A549 (cell line): ENCODE measurements at regions not wholly inside any gene's neighbourhood (a gene's known extent, or its start where the extent isn't known, plus 50 kb on each side); places are given as distances from the start of the nearest gene placed in this dataset.

ENCODE experiments used
- ATAC-seq, 2 experiments: fragments of 200-7000 bp in 1 of 2; fragments of >200 bp in 1 of 2; cut with Nextera tagmentation in 1 of 2; cut with Tn5 transposase in 1 of 2; 3 replicates each; pipeline versions ENCODE4 v1.8.0 to v1.9.1; 2018 to 2020; ENCODE audit warnings: mild to moderate bottlenecking in 1 of 2, moderate library complexity in 1 of 2
- CTCF ChIA-PET: fragments of 300-600 bp; sonication (Branson Sonifier 250); formaldehyde crosslinking; extraction: SDS; loops from one replicate; lab custom pipeline; 2021; ENCODE audit warnings: antibody characterized with exemption, inconsistent platforms; lab: Yijun Ruan, JAX
- POLR2A ChIA-PET: fragments of 350-600 bp; formaldehyde crosslinking; extraction: SDS; loops from one replicate; lab custom pipeline; 2021; ENCODE audit warnings: antibody characterized with exemption, inconsistent platforms; lab: Yijun Ruan, JAX
- DNase-seq, 2 experiments: peaks; one replicate each; pipeline versions ENCODE4 v3.0.0 to v3.0.0-alpha.2; 2011 to 2016; ENCODE audit warnings: low read depth in 1 of 2, low spot score in 1 of 2
- FAIRE-seq: peaks from 2 replicates; lab custom pipeline; 2011; peaks lifted over from hg19 to GRCh38; lab: Jason Lieb, UNC
- H3K27ac ChIP-seq, 2 experiments: fragments of >200 bp; sonication (Bioruptor Twin); formaldehyde crosslinking; 3 replicates each; pipeline ENCODE4 v1.5.1; 2016 to 2017
- H3K4me1 ChIP-seq: fragments of >200 bp; sonication (Bioruptor Twin); formaldehyde crosslinking; 3 replicates; pipeline ENCODE4 v1.6.1; 2016
- H3K4me2 ChIP-seq: fragments of >200 bp; sonication (Bioruptor Twin); formaldehyde crosslinking; 3 replicates; pipeline ENCODE4 v1.6.1; 2016
- H3K4me3 ChIP-seq: fragments of >200 bp; sonication (Bioruptor Twin); formaldehyde crosslinking; 3 replicates; pipeline ENCODE4 v1.5.1; 2016
- H3K9me3 ChIP-seq: fragments of >200 bp; sonication (Bioruptor Twin); formaldehyde crosslinking; 3 replicates; pipeline ENCODE4 v1.6.1; 2016
- BHLHE40 ChIP-seq: IDR thresholded peaks from 2 replicates; pipeline ENCODE4 v1.6.1; 2012; ENCODE audit warnings: low read depth, low read length, inconsistent platforms
- ELK1 ChIP-seq: fragments of 150-350 bp; IDR thresholded peaks from 2 replicates; pipeline ENCODE4 v1.6.1; 2014; ENCODE audit warnings: low read depth, mild to moderate bottlenecking, low read length
- FOSB ChIP-seq: fragments of 250-450 bp; sonication (Bioruptor Pico); IDR thresholded peaks from 2 replicates; pipeline ENCODE4 v1.5.0; 2020; ENCODE audit warnings: mild to moderate bottlenecking, moderate library complexity
- GATA3 ChIP-seq: IDR thresholded peaks from 2 replicates; pipeline ENCODE4 v1.6.1; 2012; ENCODE audit warnings: borderline replicate concordance
- HDAC2 ChIP-seq: fragments of 200-600 bp; sonication (generic); IDR thresholded peaks from 2 replicates; pipeline ENCODE4 v1.6.1; 2016
- HES2 ChIP-seq: fragments of >200 bp; sonication (Bioruptor Twin); formaldehyde crosslinking; IDR thresholded peaks from 2 replicates; pipeline ENCODE4 v1.6.1; 2016
- HOXA7 ChIP-seq: fragments of 250-450 bp; sonication (Bioruptor Pico); IDR thresholded peaks from 2 replicates; pipeline ENCODE4 v1.5.0; 2020; ENCODE audit warnings: mild to moderate bottlenecking, moderate library complexity
- HOXB13 ChIP-seq: fragments of 250-450 bp; sonication (Bioruptor Pico); IDR thresholded peaks from 2 replicates; pipeline ENCODE4 v1.5.0; 2020; ENCODE audit warnings: low read depth, mild to moderate bottlenecking, moderate library complexity
- JUN ChIP-seq, 2 experiments: fragments of >200 bp; sonication (Bioruptor Twin); formaldehyde crosslinking; IDR thresholded peaks; 2 replicates in 1 of 2; 3 replicates in 1 of 2; pipeline ENCODE4 v1.6.1; 2016 to 2017
- JUNB ChIP-seq: fragments of >200 bp; sonication (Bioruptor Twin); formaldehyde crosslinking; IDR thresholded peaks from 2 replicates; pipeline ENCODE4 v1.6.1; 2016
- MAFK ChIP-seq: fragments of 450-650 bp; IDR thresholded peaks from 2 replicates; pipeline ENCODE4 v1.6.1; 2014; ENCODE audit not compliant: partially characterized antibody
- MAX ChIP-seq: IDR thresholded peaks from 2 replicates; pipeline ENCODE4 v1.6.1; 2012
- NFE2L2 ChIP-seq: fragments of 150-350 bp; conservative IDR thresholded peaks from 2 replicates; pipeline ENCODE4 v1.6.1; 2014; ENCODE audit warnings: low read length
- NR3C1 ChIP-seq: fragments of >200 bp; sonication (Bioruptor Twin); formaldehyde crosslinking; IDR thresholded peaks from 3 replicates; pipeline ENCODE4 v1.6.1; 2017
- POLR2A ChIP-seq: IDR thresholded peaks from 2 replicates; pipeline ENCODE4 v1.6.1; 2012; ENCODE audit warnings: mild to moderate bottlenecking, low read length
- RFX5 ChIP-seq: fragments of 450-650 bp; IDR thresholded peaks from 2 replicates; pipeline ENCODE4 v1.7.1; 2014; ENCODE audit warnings: antibody characterized with exemption, mild to moderate bottlenecking, moderate library complexity
- TP53 ChIP-seq: fragments of 250-450 bp; sonication (Bioruptor Pico); IDR thresholded peaks from 2 replicates; pipeline ENCODE4 v1.5.0; 2021; ENCODE audit warnings: mild to moderate bottlenecking, moderate library complexity
- ZSCAN20 ChIP-seq: fragments of 250-450 bp; sonication (Bioruptor Pico); IDR thresholded peaks from 2 replicates; pipeline ENCODE4 v1.8.0; 2022; ENCODE audit warnings: mild to moderate bottlenecking, moderate library complexity
- WGBS: methylation state at CpG from one replicate; pipeline ENCODE4 v1.1.6; 2017; ENCODE audit errors: missing lambda C conversion rate; 5-methylcytosine and 5-hydroxymethylcytosine counted together
- TF ChIP-seq, protein P1 (sequence below): IDR thresholded peaks from 2 replicates; pipeline ENCODE4 v1.6.1; 2012; ENCODE audit warnings: low read depth, borderline replicate concordance
- TF ChIP-seq, protein P2 (sequence below): IDR thresholded peaks from 2 replicates; pipeline ENCODE4 v1.6.1; 2012
- TF ChIP-seq, protein P3 (sequence below): fragments of >200 bp; sonication (Bioruptor Twin); formaldehyde crosslinking; IDR thresholded peaks from 3 replicates; pipeline ENCODE4 v1.5.1; 2016
- TF ChIP-seq, protein P4 (sequence below): fragments of >200 bp; sonication (Bioruptor Twin); formaldehyde crosslinking; IDR thresholded peaks from 3 replicates; pipeline ENCODE4 v1.6.1; 2016

GRCh38 chr7:153388611-153389010 is 629.1 kb downstream of the ACTR3B start (continued):
- TF ChIP-seq ELK1: no peak
- TF ChIP-seq, all 56 proteins: peak for 0

GRCh38 chr7:153389261-153389660 is 629.7 kb downstream of the ACTR3B start:
- 5% methylated on average over 3 of the region's 3 CpGs for WGBS
- CTCF ChIA-PET: no interaction called here

DNA sequence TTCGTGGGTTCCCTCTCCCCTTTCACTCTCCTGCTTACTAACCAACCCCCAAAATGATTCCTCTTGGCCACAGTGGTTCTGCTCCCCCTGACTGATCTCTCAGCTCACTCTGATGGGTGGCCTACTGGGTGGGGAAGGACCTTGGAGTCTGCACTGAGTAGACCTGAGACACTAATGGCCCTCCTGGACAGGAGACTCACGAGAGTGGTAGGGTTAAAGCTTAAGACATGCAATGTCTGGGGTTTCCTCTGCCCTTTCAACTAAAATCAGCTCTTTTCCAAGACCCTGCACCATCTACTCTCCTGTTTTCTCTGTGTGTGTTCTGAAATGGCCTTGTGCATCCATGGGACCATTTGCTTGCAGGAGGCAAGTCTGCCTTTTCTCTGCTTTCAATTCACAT is 631.4 kb downstream of the ACTR3B start:
- 4% methylated on average over 2 of the region's 2 CpGs for WGBS
- H3K4me2 ChIP-seq: no peak overlapping the region
- CTCF ChIA-PET: interaction anchor here (1.3 kb wide), 1 partner anchor 9 kb away, joined by 3 read pairs; no protein-coding TSS in a partner anchor
- no peaks in the 10 kb centered on the region for H3K9me3 ChIP-seq
- POLR2A ChIA-PET: no interaction called here
- H3K4me1 ChIP-seq: no peaks in the 10 kb centered on the region
- no peak for ATAC-seq
- no peak for FAIRE-seq
- TF ChIP-seq MAX (no peak), HOXB13 (CRISPR knock-in tag) (no peak), MAFK (no peak), HOXA7 (CRISPR knock-in tag) (no peak), POLR2A (no peak), HDAC2 (no peak), TP53 (no peak), JUN (IDR thresholded peaks at IDR 0.05) (no peak), NR3C1 (no peak), RFX5 (no peak), FOSB (CRISPR knock-in tag) (no peak)
- TF ChIP-seq, protein P1, sequence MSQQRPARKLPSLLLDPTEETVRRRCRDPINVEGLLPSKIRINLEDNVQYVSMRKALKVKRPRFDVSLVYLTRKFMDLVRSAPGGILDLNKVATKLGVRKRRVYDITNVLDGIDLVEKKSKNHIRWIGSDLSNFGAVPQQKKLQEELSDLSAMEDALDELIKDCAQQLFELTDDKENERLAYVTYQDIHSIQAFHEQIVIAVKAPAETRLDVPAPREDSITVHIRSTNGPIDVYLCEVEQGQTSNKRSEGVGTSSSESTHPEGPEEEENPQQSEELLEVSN: no peak
- TF ChIP-seq, protein P2, sequence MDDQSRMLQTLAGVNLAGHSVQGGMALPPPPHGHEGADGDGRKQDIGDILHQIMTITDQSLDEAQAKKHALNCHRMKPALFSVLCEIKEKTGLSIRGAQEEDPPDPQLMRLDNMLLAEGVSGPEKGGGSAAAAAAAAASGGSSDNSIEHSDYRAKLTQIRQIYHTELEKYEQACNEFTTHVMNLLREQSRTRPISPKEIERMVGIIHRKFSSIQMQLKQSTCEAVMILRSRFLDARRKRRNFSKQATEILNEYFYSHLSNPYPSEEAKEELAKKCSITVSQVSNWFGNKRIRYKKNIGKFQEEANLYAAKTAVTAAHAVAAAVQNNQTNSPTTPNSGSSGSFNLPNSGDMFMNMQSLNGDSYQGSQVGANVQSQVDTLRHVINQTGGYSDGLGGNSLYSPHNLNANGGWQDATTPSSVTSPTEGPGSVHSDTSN: no peak
- TF ChIP-seq, protein P3, sequence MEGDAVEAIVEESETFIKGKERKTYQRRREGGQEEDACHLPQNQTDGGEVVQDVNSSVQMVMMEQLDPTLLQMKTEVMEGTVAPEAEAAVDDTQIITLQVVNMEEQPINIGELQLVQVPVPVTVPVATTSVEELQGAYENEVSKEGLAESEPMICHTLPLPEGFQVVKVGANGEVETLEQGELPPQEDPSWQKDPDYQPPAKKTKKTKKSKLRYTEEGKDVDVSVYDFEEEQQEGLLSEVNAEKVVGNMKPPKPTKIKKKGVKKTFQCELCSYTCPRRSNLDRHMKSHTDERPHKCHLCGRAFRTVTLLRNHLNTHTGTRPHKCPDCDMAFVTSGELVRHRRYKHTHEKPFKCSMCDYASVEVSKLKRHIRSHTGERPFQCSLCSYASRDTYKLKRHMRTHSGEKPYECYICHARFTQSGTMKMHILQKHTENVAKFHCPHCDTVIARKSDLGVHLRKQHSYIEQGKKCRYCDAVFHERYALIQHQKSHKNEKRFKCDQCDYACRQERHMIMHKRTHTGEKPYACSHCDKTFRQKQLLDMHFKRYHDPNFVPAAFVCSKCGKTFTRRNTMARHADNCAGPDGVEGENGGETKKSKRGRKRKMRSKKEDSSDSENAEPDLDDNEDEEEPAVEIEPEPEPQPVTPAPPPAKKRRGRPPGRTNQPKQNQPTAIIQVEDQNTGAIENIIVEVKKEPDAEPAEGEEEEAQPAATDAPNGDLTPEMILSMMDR: no peak
- H3K4me3 ChIP-seq: no peak overlapping the region
- no peak for DNase-seq
- H3K27ac ChIP-seq: no peak overlapping the region

More at GRCh38 chr7:153389261-153389660, 629.7 kb downstream of the ACTR3B start:
- no peak overlapping the region for H3K27ac ChIP-seq
- no peak for FAIRE-seq
- ATAC-seq: no peak
- no peak for DNase-seq
- H3K4me3 ChIP-seq: no peak overlapping the region
- H3K4me2 ChIP-seq: no peak overlapping the region
- POLR2A ChIA-PET: no interaction called here
- H3K9me3 ChIP-seq: no peaks in the 10 kb centered on the region
- no peaks in the 10 kb centered on the region for H3K4me1 ChIP-seq
- TF ChIP-seq NFE2L2 (no peak), MAFK (no peak), GATA3 (no peak), RFX5 (no peak), JUNB (no peak), BHLHE40 (no peak), FOSB (CRISPR knock-in tag) (no peak), HES2 (no peak), ZSCAN20 (no peak)
- TF ChIP-seq, protein P4, sequence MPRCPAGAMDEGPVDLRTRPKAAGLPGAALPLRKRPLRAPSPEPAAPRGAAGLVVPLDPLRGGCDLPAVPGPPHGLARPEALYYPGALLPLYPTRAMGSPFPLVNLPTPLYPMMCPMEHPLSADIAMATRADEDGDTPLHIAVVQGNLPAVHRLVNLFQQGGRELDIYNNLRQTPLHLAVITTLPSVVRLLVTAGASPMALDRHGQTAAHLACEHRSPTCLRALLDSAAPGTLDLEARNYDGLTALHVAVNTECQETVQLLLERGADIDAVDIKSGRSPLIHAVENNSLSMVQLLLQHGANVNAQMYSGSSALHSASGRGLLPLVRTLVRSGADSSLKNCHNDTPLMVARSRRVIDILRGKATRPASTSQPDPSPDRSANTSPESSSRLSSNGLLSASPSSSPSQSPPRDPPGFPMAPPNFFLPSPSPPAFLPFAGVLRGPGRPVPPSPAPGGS: no peak
